GM12878 (cell line): ENCODE measurements at regions not wholly inside any gene's neighbourhood (a gene's known extent, or its start where the extent isn't known, plus 50 kb on each side); places are given as distances from the start of the nearest gene placed in this dataset.

Experiments
- ATAC-seq: fragments of 200-7000 bp; cut with Tn5 transposase; 3 replicates; pipeline ENCODE4 v1.9.1; 2020; ENCODE audit warnings: mild to moderate bottlenecking, moderate library complexity
- BruUV-seq: library from RNA; stranded (reverse); fragments of 400-500 nt; replicated peaks from 2 replicates; lab custom pipeline; 2021; lab: Mats Ljungman, UMichigan
- CTCF ChIA-PET: fragments of 300-600 bp; sonication (Branson Sonifier 250); formaldehyde crosslinking; extraction: SDS; loops from one replicate; lab custom pipeline; 2021; ENCODE audit warnings: inconsistent platforms; lab: Yijun Ruan, JAX
- POLR2A ChIA-PET: fragments of 350-600 bp; formaldehyde crosslinking; extraction: SDS; loops from one replicate; lab custom pipeline; 2021; ENCODE audit warnings: inconsistent platforms; lab: Charles Lee
- RAD21 ChIA-PET: fragments of 300-600 bp; sonication (Branson Sonifier 250); formaldehyde crosslinking; loops from one replicate; lab custom pipeline; 2023; ENCODE audit warnings: antibody characterized with exemption; ENCODE audit not compliant: unreplicated experiment; lab: Charles Lee
- SMC1A ChIA-PET: fragments of 300-600 bp; sonication (Branson Sonifier 250); formaldehyde crosslinking; loops from one replicate; lab custom pipeline; 2023; ENCODE audit not compliant: unreplicated experiment, uncharacterized antibody; lab: Charles Lee
- DNase-seq: peaks from one replicate; pipeline ENCODE4 v3.0.0-alpha.2; 2011; ENCODE audit warnings: low read depth, low spot score
- FAIRE-seq: peaks from 3 replicates; lab custom pipeline; 2011; peaks lifted over from hg19 to GRCh38; lab: Jason Lieb, UNC
- H2AFZ ChIP-seq: 2 replicates; pipeline ENCODE4 v1.6.0; 2011; ENCODE audit warnings: low read depth, low read length, control low read depth; ENCODE audit not compliant: control insufficient read depth
- H3K27ac ChIP-seq: 2 replicates; pipeline ENCODE4 v1.5.1; 2011; ENCODE audit warnings: control low read depth; ENCODE audit not compliant: control insufficient read depth, insufficient read depth
- H3K27me3 ChIP-seq, 2 experiments: replicated peaks in 1 of 2; 2 replicates each; pipeline versions ENCODE4 v1.6.0 to v1.6.1; 2011; ENCODE audit warnings: low read length in 1 of 2; ENCODE audit not compliant: control insufficient read depth in 2 of 2, insufficient read depth in 2 of 2
- H3K36me3 ChIP-seq, 2 experiments: 2 replicates each; pipeline ENCODE4 v1.5.1; 2011; ENCODE audit warnings: low read length in 1 of 2; ENCODE audit not compliant: control insufficient read depth in 2 of 2, insufficient read depth in 2 of 2
- H3K4me1 ChIP-seq: 2 replicates; pipeline ENCODE4 v1.6.1; 2011; ENCODE audit warnings: mild to moderate bottlenecking, low read length, moderate library complexity, mixed read lengths; ENCODE audit not compliant: control insufficient read depth, insufficient read depth
- H3K4me2 ChIP-seq: 2 replicates; pipeline ENCODE4 v1.6.0; 2011; ENCODE audit warnings: control low read depth; ENCODE audit not compliant: control insufficient read depth, insufficient read depth
- H3K4me3 ChIP-seq: fragments of 200-600 bp; sonication (generic); 2 replicates; pipeline ENCODE4 v1.5.1; 2016
- H3K79me2 ChIP-seq: 2 replicates; pipeline ENCODE4 v1.6.0; 2011; ENCODE audit warnings: low read length; ENCODE audit not compliant: control insufficient read depth, insufficient read depth
- H3K9ac ChIP-seq: 2 replicates; pipeline ENCODE4 v1.8.0; 2011; ENCODE audit warnings: low read length, control low read depth, mixed read lengths; ENCODE audit not compliant: control insufficient read depth, insufficient read depth
- H3K9me3 ChIP-seq: replicated peaks from 3 replicates; pipeline ENCODE4 v1.5.1; 2011; ENCODE audit warnings: mild to moderate bottlenecking, low read length; ENCODE audit not compliant: control insufficient read depth, insufficient read depth
- H4K20me1 ChIP-seq: 2 replicates; pipeline ENCODE4 v1.6.0; 2011; ENCODE audit not compliant: control insufficient read depth, insufficient read depth
- BACH1 ChIP-seq: fragments of 450-650 bp; IDR thresholded peaks from 2 replicates; pipeline ENCODE4 v1.6.1; 2017; ENCODE audit warnings: mild to moderate bottlenecking, borderline replicate concordance
- CEBPB ChIP-seq, 2 experiments: fragments of 150-350 bp in 1 of 2; IDR thresholded peaks; 2 replicates each; pipeline ENCODE4 v1.6.1; 2012 to 2014; ENCODE audit warnings: low read depth in 2 of 2, low read length in 2 of 2, borderline replicate concordance in 1 of 2, inconsistent platforms in 1 of 2
- CHD4 ChIP-seq: fragments of 200-600 bp; sonication (generic); IDR thresholded peaks from 2 replicates; pipeline ENCODE4 v1.6.1; 2016; ENCODE audit warnings: mild to moderate bottlenecking
- EED ChIP-seq: sonication (generic); IDR thresholded peaks from 2 replicates; pipeline ENCODE4 v1.6.1; 2016; ENCODE audit warnings: antibody characterized with exemption, low read depth
- EGR1 ChIP-seq, 2 experiments: IDR thresholded peaks; 1 replicate in 1 of 2; 2 replicates in 1 of 2; pipeline ENCODE4 v1.6.1; 2011 to 2012; ENCODE audit warnings: low read depth in 2 of 2, low read length in 2 of 2, borderline replicate concordance in 1 of 2, mild to moderate bottlenecking in 1 of 2, moderate library complexity in 1 of 2
- MXI1 ChIP-seq: fragments of 150-350 bp; IDR thresholded peaks from 2 replicates; pipeline ENCODE4 v1.6.1; 2011; ENCODE audit warnings: low read depth, mild to moderate bottlenecking, inconsistent platforms, low read length, improper control_type of control experiment
- PML ChIP-seq: IDR thresholded peaks from 2 replicates; pipeline ENCODE4 v1.6.1; 2012; ENCODE audit warnings: low read length, inconsistent platforms
- RAD21 ChIP-seq: IDR thresholded peaks from 2 replicates; pipeline ENCODE4 v1.6.1; 2011; ENCODE audit warnings: mild to moderate bottlenecking, low read depth, low read length, moderate library complexity; ENCODE audit not compliant: insufficient read depth
- RFX5 ChIP-seq: IDR thresholded peaks from 2 replicates; pipeline ENCODE4 v1.6.1; 2011; ENCODE audit warnings: low read depth, low read length, improper control_type of control experiment
- SP1 ChIP-seq: IDR thresholded peaks from one replicate; pipeline ENCODE4 v1.6.1; 2011; ENCODE audit warnings: low read depth, low read length
- STAT1 ChIP-seq: fragments of 450-650 bp; conservative IDR thresholded peaks from 2 replicates; pipeline ENCODE4 v1.6.1; 2014; ENCODE audit warnings: antibody characterized with exemption, mild to moderate bottlenecking
- TCF3 ChIP-seq: IDR thresholded peaks from 2 replicates; pipeline ENCODE4 v1.6.1; 2012; ENCODE audit warnings: low read depth, mild to moderate bottlenecking, low read length, borderline replicate concordance; ENCODE audit not compliant: insufficient read depth
- TCF7 ChIP-seq: IDR thresholded peaks from 2 replicates; pipeline ENCODE4 v1.6.1; 2014; ENCODE audit warnings: antibody characterized with exemption, borderline replicate concordance
- WGBS: methylation state at CpG from one replicate; pipeline ENCODE4 v1.1.6; 2016; ENCODE audit warnings: low lambda C conversion rate; ENCODE audit not compliant: insufficient replicate concordance, insufficient coverage; ENCODE audit errors: missing lambda C conversion rate; 5-methylcytosine and 5-hydroxymethylcytosine counted together
- in situ Hi-C: fragments of 300-500 bp; cut with MboI; formaldehyde crosslinking; loops from 9 replicates; pipeline ENCODE4 v1.14.3; 2018; ENCODE audit warnings: mixed read lengths
- intact Hi-C: fragments of 100-400 bp; cut with micrococcal nuclease; formaldehyde crosslinking; loops from one replicate; pipeline ENCODE4 v1.14.2; 2022; ENCODE audit not compliant: unreplicated experiment
- TF ChIP-seq, protein P1 (sequence below): IDR thresholded peaks from 2 replicates; pipeline ENCODE4 v1.6.1; 2011; ENCODE audit warnings: low read depth, low read length, improper control_type of control experiment, borderline replicate concordance
- TF ChIP-seq, protein P2 (sequence below): fragments of 450-650 bp; formaldehyde crosslinking; IDR thresholded peaks from 2 replicates; pipeline ENCODE4 v1.4.0; 2020; ENCODE audit warnings: mild to moderate bottlenecking, moderate library complexity

DNA sequence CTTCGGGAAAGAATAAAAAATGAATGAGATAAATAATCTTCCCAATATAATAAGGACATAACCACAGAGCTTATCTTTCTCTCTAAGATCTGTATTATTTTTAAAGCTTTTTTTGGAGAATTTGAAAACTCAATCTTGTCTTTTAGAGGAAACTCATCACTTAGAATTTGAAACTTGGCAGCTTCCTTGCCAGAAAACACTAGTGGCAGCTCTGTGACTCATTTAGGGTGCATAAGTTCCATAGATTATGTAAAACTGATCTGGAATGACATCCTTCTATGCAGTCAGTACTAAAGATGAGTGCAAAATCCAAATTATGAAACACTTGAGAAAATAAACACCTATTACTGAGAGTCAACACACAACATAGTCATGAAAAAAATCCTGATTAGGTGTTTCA is 848.0 kb downstream of the DACH1 start:
- ChIA-PET CTCF (interaction anchor here (1.0 kb wide), 1 partner anchor 11 kb away, joined by 3 read pairs; no protein-coding TSS in a partner anchor), POLR2A (interaction anchor here (0.5 kb wide), 1 partner anchor 40 kb away, joined by 4 read pairs; no protein-coding TSS in a partner anchor), RAD21 (no interaction called here), SMC1A (no interaction called here)
- Histone ChIP-seq H3K27me3 (no peaks in the 10 kb centered on the region), H3K79me2 (no peaks in the 10 kb centered on the region), H3K4me2 (no peak overlapping the region), H3K4me1 (no peaks in the 10 kb centered on the region), H3K36me3 (no peaks in the 10 kb centered on the region), H3K27ac (no peak overlapping the region), H4K20me1 (no peaks in the 10 kb centered on the region), H3K4me3 (no peak overlapping the region), H3K9ac (no peak overlapping the region), H2AFZ (no peak overlapping the region), H3K9me3 (no peaks in the 10 kb centered on the region)
- TF ChIP-seq STAT1, result no peak
- no peak for TF ChIP-seq TCF3
- no peak for TF ChIP-seq CEBPB (IDR thresholded peaks at IDR 0.05; ENCODE audit: borderline replicate concordance in 1 of 2, low read depth in 2 of 2, low read length in 2 of 2)
- no peak for TF ChIP-seq MXI1
- no peak for TF ChIP-seq EED
- TF ChIP-seq SP1, result no peak
- TF ChIP-seq RAD21, result no peak
- no peak for TF ChIP-seq TCF7
- no peak for TF ChIP-seq BACH1
- no peak for TF ChIP-seq CHD4
- TF ChIP-seq RFX5, result no peak
- TF ChIP-seq, protein P1, sequence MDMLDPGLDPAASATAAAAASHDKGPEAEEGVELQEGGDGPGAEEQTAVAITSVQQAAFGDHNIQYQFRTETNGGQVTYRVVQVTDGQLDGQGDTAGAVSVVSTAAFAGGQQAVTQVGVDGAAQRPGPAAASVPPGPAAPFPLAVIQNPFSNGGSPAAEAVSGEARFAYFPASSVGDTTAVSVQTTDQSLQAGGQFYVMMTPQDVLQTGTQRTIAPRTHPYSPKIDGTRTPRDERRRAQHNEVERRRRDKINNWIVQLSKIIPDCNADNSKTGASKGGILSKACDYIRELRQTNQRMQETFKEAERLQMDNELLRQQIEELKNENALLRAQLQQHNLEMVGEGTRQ, result no peak
- TF ChIP-seq, protein P2, sequence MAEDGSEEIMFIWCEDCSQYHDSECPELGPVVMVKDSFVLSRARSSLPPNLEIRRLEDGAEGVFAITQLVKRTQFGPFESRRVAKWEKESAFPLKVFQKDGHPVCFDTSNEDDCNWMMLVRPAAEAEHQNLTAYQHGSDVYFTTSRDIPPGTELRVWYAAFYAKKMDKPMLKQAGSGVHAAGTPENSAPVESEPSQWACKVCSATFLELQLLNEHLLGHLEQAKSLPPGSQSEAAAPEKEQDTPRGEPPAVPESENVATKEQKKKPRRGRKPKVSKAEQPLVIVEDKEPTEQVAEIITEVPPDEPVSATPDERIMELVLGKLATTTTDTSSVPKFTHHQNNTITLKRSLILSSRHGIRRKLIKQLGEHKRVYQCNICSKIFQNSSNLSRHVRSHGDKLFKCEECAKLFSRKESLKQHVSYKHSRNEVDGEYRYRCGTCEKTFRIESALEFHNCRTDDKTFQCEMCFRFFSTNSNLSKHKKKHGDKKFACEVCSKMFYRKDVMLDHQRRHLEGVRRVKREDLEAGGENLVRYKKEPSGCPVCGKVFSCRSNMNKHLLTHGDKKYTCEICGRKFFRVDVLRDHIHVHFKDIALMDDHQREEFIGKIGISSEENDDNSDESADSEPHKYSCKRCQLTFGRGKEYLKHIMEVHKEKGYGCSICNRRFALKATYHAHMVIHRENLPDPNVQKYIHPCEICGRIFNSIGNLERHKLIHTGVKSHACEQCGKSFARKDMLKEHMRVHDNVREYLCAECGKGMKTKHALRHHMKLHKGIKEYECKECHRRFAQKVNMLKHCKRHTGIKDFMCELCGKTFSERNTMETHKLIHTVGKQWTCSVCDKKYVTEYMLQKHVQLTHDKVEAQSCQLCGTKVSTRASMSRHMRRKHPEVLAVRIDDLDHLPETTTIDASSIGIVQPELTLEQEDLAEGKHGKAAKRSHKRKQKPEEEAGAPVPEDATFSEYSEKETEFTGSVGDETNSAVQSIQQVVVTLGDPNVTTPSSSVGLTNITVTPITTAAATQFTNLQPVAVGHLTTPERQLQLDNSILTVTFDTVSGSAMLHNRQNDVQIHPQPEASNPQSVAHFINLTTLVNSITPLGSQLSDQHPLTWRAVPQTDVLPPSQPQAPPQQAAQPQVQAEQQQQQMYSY (CRISPR knock-in tag), result no peak
- no peak for TF ChIP-seq EGR1 (IDR thresholded peaks at IDR 0.05; ENCODE audit: borderline replicate concordance in 1 of 2, low read depth in 2 of 2, low read length in 2 of 2)
- TF ChIP-seq PML, result no peak
- DNase-seq (no peak), ATAC-seq (no peak), FAIRE-seq (no peak)
- in situ Hi-C loops, result no loop called here
- intact Hi-C loops, result no loop called here
- 93% methylated on average over 1 of the region's 1 CpG for WGBS
- BruUV-seq, result no TSS peak
